ENCODE measurements at regions not wholly inside any gene's neighbourhood (a gene's known extent, or its start where the extent isn't known, plus 50 kb on each side); places are given as distances from the start of the nearest gene placed in this dataset.

- no peak for TF ChIP-seq POLR2A (IDR thresholded peaks at IDR 0.05)
- no peak for TF ChIP-seq CTCF (IDR thresholded peaks at IDR 0.05)
These were observed 1016.0 kb downstream of the MCTP2 start for GRCh38 chr15:95247071-95247984.
